ENCODE measurements at regions not wholly inside any gene's neighbourhood (a gene's known extent, or its start where the extent isn't known, plus 50 kb on each side); places are given as distances from the start of the nearest gene placed in this dataset.

- TF ChIP-seq CTCF (IDR thresholded peaks at IDR 0.05; ENCODE audit: insufficient read depth, low read length, poor library complexity, severe bottlenecking) (no peak), EZH2phosphoT487 (conservative IDR thresholded peaks at IDR 0.05; ENCODE audit: low read length) (no peak)
Observed at GRCh38 chr10:4076983-4077382, 292.0 kb upstream of the KLF6 start.
